ENCODE measurements at regions not wholly inside any gene's neighbourhood (a gene's known extent, or its start where the extent isn't known, plus 50 kb on each side); places are given as distances from the start of the nearest gene placed in this dataset.
A peak's percentile ranks its signal among the peaks of the same experiment; 100 is the strongest.

- no peak overlapping the region for H3K4me3 ChIP-seq
- no peak overlapping the region for H3K9ac ChIP-seq (ENCODE audit: insufficient read length)
- DNase-seq (ENCODE audit: low read depth, low spot score): no peak
- H3K36me3 ChIP-seq (ENCODE audit: insufficient read depth, low read length): no peaks in the 10 kb centered on the region
- no peak overlapping the region for H3K27ac ChIP-seq
- TF ChIP-seq POLR2AphosphoS5 (IDR thresholded peaks at IDR 0.05; ENCODE audit: borderline replicate concordance, low read depth, low read length): no peak
- no peak for TF ChIP-seq EZH2 (IDR thresholded peaks at IDR 0.05)
- TF ChIP-seq FOXP2 (optimal IDR thresholded peaks at IDR 0.05; ENCODE audit: control extremely low read depth, extremely low read length, insufficient read depth): no peak
- no peaks in the 10 kb centered on the region for H3K9me3 ChIP-seq (ENCODE audit: low read depth, low read length)
Measured at GRCh38 chr6:85828973-85829372, 186.3 kb upstream of the SYNCRIP start.

GRCh38 chr6:85826997-85827396, 184.3 kb upstream of the SYNCRIP start:
- H3K27ac ChIP-seq: no peak overlapping the region
- TF ChIP-seq POLR2AphosphoS5 (IDR thresholded peaks at IDR 0.05; ENCODE audit: borderline replicate concordance, low read depth, low read length) (no peak), FOXP2 (optimal IDR thresholded peaks at IDR 0.05; ENCODE audit: control extremely low read depth, extremely low read length, insufficient read depth) (no peak), EZH2 (IDR thresholded peaks at IDR 0.05) (no peak)
- no peak overlapping the region for H3K9ac ChIP-seq (ENCODE audit: insufficient read length)
- no peaks in the 10 kb centered on the region for H3K36me3 ChIP-seq (ENCODE audit: insufficient read depth, low read length)
- no peak for DNase-seq (ENCODE audit: low read depth, low spot score)
- no peaks in the 10 kb centered on the region for H3K9me3 ChIP-seq (ENCODE audit: low read depth, low read length)
- H3K4me3 ChIP-seq: no peak overlapping the region

DNA sequence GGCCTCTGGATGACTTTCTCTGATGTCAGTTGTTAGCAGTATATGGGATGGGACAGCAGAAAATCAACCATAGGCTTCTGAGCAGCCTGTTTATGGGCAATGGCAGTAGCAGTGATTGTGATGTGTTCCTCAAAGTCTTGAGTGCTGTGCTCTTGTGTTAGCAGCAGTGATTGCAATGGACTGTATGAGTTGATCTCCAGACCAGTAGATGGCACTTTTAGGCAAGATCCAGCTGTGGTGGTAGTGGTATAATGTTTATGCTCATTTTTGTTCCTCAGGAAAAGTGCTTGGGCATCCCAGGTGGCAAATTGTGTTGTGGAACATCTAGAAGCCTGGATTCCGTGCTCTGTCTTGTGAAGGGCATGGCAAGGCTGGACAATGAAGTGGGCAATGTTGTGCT, 181.6 kb upstream of the SYNCRIP start:
- no peaks in the 10 kb centered on the region for H3K36me3 ChIP-seq (ENCODE audit: insufficient read depth, low read length)
- DNase-seq (ENCODE audit: low read depth, low spot score): no peak
- no peak overlapping the region for H3K27ac ChIP-seq
- TF ChIP-seq POLR2AphosphoS5 (IDR thresholded peaks at IDR 0.05; ENCODE audit: borderline replicate concordance, low read depth, low read length): no peak
- no peak for TF ChIP-seq FOXP2 (optimal IDR thresholded peaks at IDR 0.05; ENCODE audit: control extremely low read depth, extremely low read length, insufficient read depth)
- no peak for TF ChIP-seq EZH2 (IDR thresholded peaks at IDR 0.05)
- no peaks in the 10 kb centered on the region for H3K9me3 ChIP-seq (ENCODE audit: low read depth, low read length)
- H3K9ac ChIP-seq (ENCODE audit: insufficient read length): no peak overlapping the region
- no peak overlapping the region for H3K4me3 ChIP-seq

- TF ChIP-seq POLR2AphosphoS5 (IDR thresholded peaks at IDR 0.05; ENCODE audit: borderline replicate concordance, low read depth, low read length) (no peak), FOXP2 (optimal IDR thresholded peaks at IDR 0.05; ENCODE audit: control extremely low read depth, extremely low read length, insufficient read depth) (no peak), EZH2 (IDR thresholded peaks at IDR 0.05) (no peak)
- no peak overlapping the region for H3K4me3 ChIP-seq
- no peaks in the 10 kb centered on the region for H3K36me3 ChIP-seq (ENCODE audit: insufficient read depth, low read length)
- no peak overlapping the region for H3K27ac ChIP-seq
- no peak for DNase-seq (ENCODE audit: low read depth, low spot score)
- no peaks in the 10 kb centered on the region for H3K9me3 ChIP-seq (ENCODE audit: low read depth, low read length)
- no peak overlapping the region for H3K9ac ChIP-seq (ENCODE audit: insufficient read length)
Measured at GRCh38 chr6:85810558-85810957, 167.9 kb upstream of the SYNCRIP start.

GRCh38 chr6:85803721-85804120, 161.0 kb upstream of the SYNCRIP start:
- no peak for DNase-seq (ENCODE audit: low read depth, low spot score)
- H3K9me3 ChIP-seq (ENCODE audit: low read depth, low read length): no peaks in the 10 kb centered on the region
- TF ChIP-seq EZH2 (IDR thresholded peaks at IDR 0.05): no peak
- no peak for TF ChIP-seq POLR2AphosphoS5 (IDR thresholded peaks at IDR 0.05; ENCODE audit: borderline replicate concordance, low read depth, low read length)
- no peak for TF ChIP-seq FOXP2 (optimal IDR thresholded peaks at IDR 0.05; ENCODE audit: control extremely low read depth, extremely low read length, insufficient read depth)
- no peak overlapping the region for H3K27ac ChIP-seq
- no peaks in the 10 kb centered on the region for H3K36me3 ChIP-seq (ENCODE audit: insufficient read depth, low read length)
- H3K9ac ChIP-seq (ENCODE audit: insufficient read length): no peak overlapping the region
- H3K4me3 ChIP-seq: no peak overlapping the region

- no peaks in the 10 kb centered on the region for H3K36me3 ChIP-seq (ENCODE audit: insufficient read depth, low read length)
Measured at GRCh38 chr6:85802162-85802561, 159.5 kb upstream of the SYNCRIP start.

DNA sequence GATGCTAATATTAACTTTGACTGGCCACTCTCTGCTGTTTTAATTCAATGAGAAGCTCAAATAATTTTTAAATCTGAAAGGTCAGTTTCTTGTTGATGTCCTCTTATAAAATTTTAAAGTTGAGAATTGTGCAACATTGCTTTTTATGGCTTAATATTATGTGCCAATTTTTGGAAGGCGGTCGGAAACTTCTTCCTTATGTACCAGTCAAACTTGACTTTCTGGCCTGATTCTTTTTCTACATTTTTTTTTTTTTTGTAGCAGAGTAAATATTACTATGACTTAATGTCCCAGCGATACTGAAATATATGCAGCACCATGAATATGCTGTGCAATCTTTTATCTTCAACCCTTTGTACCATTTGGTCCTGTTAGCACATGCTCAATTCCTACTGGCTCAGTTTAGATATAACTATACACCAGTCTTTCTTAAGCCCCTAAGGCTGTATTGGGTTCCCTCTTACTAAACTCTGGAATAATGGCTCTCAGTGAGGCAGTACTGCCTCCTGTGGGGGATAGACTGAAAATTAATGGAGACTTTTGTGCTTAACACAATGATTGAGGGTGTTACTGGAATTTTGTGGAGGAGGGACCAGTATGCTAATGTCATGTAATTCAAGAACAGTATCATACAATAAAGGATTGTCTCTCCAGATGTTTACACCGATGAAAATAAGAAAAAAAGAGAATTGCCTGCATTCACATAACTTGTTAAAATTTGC, 156.4 kb upstream of the SYNCRIP start:
- Histone ChIP-seq H3K27ac (no peak overlapping the region), H3K4me3 (no peak overlapping the region), H3K9ac (ENCODE audit: insufficient read length) (no peak overlapping the region), H3K36me3 (ENCODE audit: insufficient read depth, low read length) (no peaks in the 10 kb centered on the region), H3K9me3 (ENCODE audit: low read depth, low read length) (no peaks in the 10 kb centered on the region)
- DNase-seq (ENCODE audit: low read depth, low spot score): no peak
- TF ChIP-seq FOXP2 (optimal IDR thresholded peaks at IDR 0.05; ENCODE audit: control extremely low read depth, extremely low read length, insufficient read depth) (no peak), EZH2 (IDR thresholded peaks at IDR 0.05) (no peak), POLR2AphosphoS5 (IDR thresholded peaks at IDR 0.05; ENCODE audit: borderline replicate concordance, low read depth, low read length) (no peak)

More at GRCh38 chr6:85802162-85802561, 159.5 kb upstream of the SYNCRIP start:
- DNase-seq (ENCODE audit: low read depth, low spot score): no peak
- H3K27ac ChIP-seq: no peak overlapping the region
- TF ChIP-seq POLR2AphosphoS5 (IDR thresholded peaks at IDR 0.05; ENCODE audit: borderline replicate concordance, low read depth, low read length) (no peak), EZH2 (IDR thresholded peaks at IDR 0.05) (no peak), FOXP2 (optimal IDR thresholded peaks at IDR 0.05; ENCODE audit: control extremely low read depth, extremely low read length, insufficient read depth) (no peak)
- H3K9me3 ChIP-seq (ENCODE audit: low read depth, low read length): no peaks in the 10 kb centered on the region
- H3K9ac ChIP-seq (ENCODE audit: insufficient read length): no peak overlapping the region
- H3K4me3 ChIP-seq: no peak overlapping the region

- H3K27ac ChIP-seq: no peak overlapping the region
- no peak overlapping the region for H3K4me3 ChIP-seq
- TF ChIP-seq FOXP2 (optimal IDR thresholded peaks at IDR 0.05; ENCODE audit: control extremely low read depth, extremely low read length, insufficient read depth) (no peak), EZH2 (IDR thresholded peaks at IDR 0.05) (no peak), POLR2AphosphoS5 (IDR thresholded peaks at IDR 0.05; ENCODE audit: borderline replicate concordance, low read depth, low read length) (no peak)
- no peaks in the 10 kb centered on the region for H3K36me3 ChIP-seq (ENCODE audit: insufficient read depth, low read length)
- H3K9me3 ChIP-seq (ENCODE audit: low read depth, low read length): no peaks in the 10 kb centered on the region
- no peak overlapping the region for H3K9ac ChIP-seq (ENCODE audit: insufficient read length)
- DNase-seq (ENCODE audit: low read depth, low spot score): no peak
Measured at GRCh38 chr6:85797993-85798392, 155.3 kb upstream of the SYNCRIP start.

DNA sequence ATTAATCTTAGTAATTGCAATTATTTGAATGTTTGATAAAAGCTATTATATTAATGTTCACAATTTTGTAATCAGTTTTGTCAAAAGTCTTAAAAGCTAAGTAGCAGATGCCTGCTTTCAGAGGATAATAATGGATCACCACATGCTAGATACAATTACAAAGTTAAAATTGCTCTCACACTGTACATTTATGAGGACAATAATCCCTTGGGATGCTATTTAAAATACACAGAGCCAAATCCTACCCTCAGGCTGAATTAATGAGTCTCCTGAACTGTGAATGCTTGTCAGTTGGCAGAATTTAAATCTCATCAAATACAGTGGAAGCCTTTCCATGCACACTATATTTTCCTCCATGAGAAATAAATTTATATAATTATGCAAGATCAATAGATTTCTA, 153.3 kb upstream of the SYNCRIP start:
- peak; percentile 62 for DNase-seq (ENCODE audit: low read depth, low spot score)
- no peak; the same call in 1 of the 2 replicates for TF ChIP-seq POLR2AphosphoS5 (IDR thresholded peaks at IDR 0.05; ENCODE audit: borderline replicate concordance, low read depth, low read length)
- TF ChIP-seq FOXP2 (optimal IDR thresholded peaks at IDR 0.05; ENCODE audit: control extremely low read depth, extremely low read length, insufficient read depth): no peak
- TF ChIP-seq EZH2 (IDR thresholded peaks at IDR 0.05): no peak
- Histone ChIP-seq H3K27ac (no peak overlapping the region), H3K4me3 (no peak overlapping the region), H3K9ac (ENCODE audit: insufficient read length) (no peak overlapping the region), H3K9me3 (ENCODE audit: low read depth, low read length) (no peaks in the 10 kb centered on the region), H3K36me3 (ENCODE audit: insufficient read depth, low read length) (no peaks in the 10 kb centered on the region)

Data from SK-N-MC (cell line).